Calu3 (cell line): ENCODE measurements at regions not wholly inside any gene's neighbourhood (a gene's known extent, or its start where the extent isn't known, plus 50 kb on each side); places are given as distances from the start of the nearest gene placed in this dataset.

ENCODE experiments used
- BruUV-seq: library from RNA; stranded (reverse); fragments of 400-500 nt; replicated peaks from 2 replicates; lab custom pipeline; 2021; lab: Mats Ljungman, UMichigan
- CTCF ChIA-PET: fragments of 300-600 bp; sonication (Branson Sonifier 250); formaldehyde crosslinking; loops from one replicate; lab custom pipeline; 2022; ENCODE audit warnings: antibody characterized with exemption; lab: Charles Lee
- DNase-seq: peaks from one replicate; pipeline ENCODE4 v3.0.0; 2022
- H3K27ac Mint-ChIP-seq: one replicate; pipeline ENCODE4 v1.8.0; 2022; ENCODE audit warnings: mixed read lengths; ENCODE audit not compliant: unreplicated experiment
- H3K27me3 Mint-ChIP-seq: one replicate; pipeline ENCODE4 v1.8.0; 2022; ENCODE audit warnings: mixed read lengths; ENCODE audit not compliant: unreplicated experiment
- H3K36me3 Mint-ChIP-seq: one replicate; pipeline ENCODE4 v1.8.0; 2022; ENCODE audit warnings: mild to moderate bottlenecking, moderate library complexity, mixed read lengths; ENCODE audit not compliant: insufficient read depth, unreplicated experiment
- H3K4me1 Mint-ChIP-seq: one replicate; pipeline ENCODE4 v1.8.0; 2022; ENCODE audit warnings: mild to moderate bottlenecking, low read depth, mixed read lengths; ENCODE audit not compliant: unreplicated experiment
- H3K4me3 Mint-ChIP-seq: one replicate; pipeline ENCODE4 v1.8.0; 2022; ENCODE audit warnings: mild to moderate bottlenecking, low read depth, moderate library complexity, mixed read lengths; ENCODE audit not compliant: unreplicated experiment
- H3K9me3 Mint-ChIP-seq: one replicate; pipeline ENCODE4 v1.8.0; 2022; ENCODE audit warnings: low read depth, mixed read lengths; ENCODE audit not compliant: unreplicated experiment
- intact Hi-C: fragments of 100-400 bp; cut with micrococcal nuclease; formaldehyde crosslinking; loops from one replicate; pipeline ENCODE4 v1.10.0; 2022; ENCODE audit not compliant: unreplicated experiment
- TF ChIP-seq, protein P1 (sequence below): fragments of 200-600 bp; IDR thresholded peaks from one replicate; pipeline ENCODE4 v1.8.0; 2022; ENCODE audit warnings: antibody characterized with exemption; ENCODE audit not compliant: unreplicated experiment

DNA sequence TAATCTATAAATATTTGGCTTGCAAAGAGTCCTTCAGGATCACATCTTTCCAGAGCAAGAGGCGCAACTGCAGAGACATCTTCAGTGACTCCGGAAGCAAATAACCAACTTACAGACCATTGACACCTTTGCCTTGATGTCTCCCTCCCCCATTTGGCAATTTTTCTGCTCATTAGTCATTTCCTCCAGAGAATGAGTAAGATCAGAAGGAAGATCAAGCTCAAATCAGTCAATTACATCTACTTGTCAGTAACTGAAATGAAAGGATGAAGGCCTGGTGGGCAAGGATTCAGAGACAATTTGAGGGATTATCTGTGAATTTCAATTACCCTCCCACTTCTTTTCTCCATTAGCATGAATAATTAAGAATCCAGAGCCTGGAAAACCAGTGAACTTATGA, 665.6 kb upstream of the CPEB2 start:
- BruUV-seq = no TSS peak

DNA sequence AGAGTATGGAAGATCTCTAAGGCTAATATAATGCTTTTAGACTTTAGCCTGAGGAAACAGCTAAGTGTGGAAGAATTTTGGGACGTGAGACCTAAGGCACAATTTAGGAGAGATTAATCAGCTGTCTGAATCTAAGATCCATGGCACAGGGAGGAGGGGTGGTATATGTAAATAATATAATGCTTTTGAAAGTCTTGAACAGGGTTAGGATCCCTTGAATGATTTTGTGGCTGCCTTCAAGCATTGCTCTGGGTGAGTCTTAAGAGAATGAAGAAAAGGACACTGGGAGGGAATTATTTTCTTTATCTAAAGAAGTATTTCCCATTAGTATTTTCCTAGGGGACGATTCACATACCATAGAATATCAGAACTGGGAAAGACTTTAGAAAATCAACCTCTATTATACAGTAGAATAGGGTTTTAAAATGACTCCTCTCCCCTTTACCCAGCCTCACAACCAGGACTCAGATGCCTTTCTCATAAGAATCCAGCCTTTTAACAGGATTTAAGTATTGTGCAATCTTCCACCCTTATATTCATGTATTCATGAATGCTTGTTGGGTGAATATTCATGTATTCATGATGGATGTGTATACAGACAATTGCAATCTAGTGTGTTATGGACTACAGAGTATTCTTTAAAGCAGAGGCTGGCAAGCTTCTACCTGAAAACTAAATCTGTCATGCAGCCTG, 664.2 kb upstream of the CPEB2 start:
- TF ChIP-seq, protein P1, sequence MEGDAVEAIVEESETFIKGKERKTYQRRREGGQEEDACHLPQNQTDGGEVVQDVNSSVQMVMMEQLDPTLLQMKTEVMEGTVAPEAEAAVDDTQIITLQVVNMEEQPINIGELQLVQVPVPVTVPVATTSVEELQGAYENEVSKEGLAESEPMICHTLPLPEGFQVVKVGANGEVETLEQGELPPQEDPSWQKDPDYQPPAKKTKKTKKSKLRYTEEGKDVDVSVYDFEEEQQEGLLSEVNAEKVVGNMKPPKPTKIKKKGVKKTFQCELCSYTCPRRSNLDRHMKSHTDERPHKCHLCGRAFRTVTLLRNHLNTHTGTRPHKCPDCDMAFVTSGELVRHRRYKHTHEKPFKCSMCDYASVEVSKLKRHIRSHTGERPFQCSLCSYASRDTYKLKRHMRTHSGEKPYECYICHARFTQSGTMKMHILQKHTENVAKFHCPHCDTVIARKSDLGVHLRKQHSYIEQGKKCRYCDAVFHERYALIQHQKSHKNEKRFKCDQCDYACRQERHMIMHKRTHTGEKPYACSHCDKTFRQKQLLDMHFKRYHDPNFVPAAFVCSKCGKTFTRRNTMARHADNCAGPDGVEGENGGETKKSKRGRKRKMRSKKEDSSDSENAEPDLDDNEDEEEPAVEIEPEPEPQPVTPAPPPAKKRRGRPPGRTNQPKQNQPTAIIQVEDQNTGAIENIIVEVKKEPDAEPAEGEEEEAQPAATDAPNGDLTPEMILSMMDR = no peak
- intact Hi-C loops = no loop called here
- no TSS peak for BruUV-seq
- no peak for DNase-seq
- Mint-ChIP-seq H3K4me3 (no peak overlapping the region), H3K36me3 (no peaks in the 10 kb centered on the region), H3K27me3 (no peaks in the 10 kb centered on the region), H3K27ac (no peak overlapping the region), H3K4me1 (no peaks in the 10 kb centered on the region), H3K9me3 (no peaks in the 10 kb centered on the region)
- CTCF ChIA-PET = interaction anchor here (1.0 kb wide), 1 partner anchor 36 kb away, joined by 3 read pairs; no protein-coding TSS in a partner anchor

More for the DNA sequence above, 665.6 kb upstream of the CPEB2 start:
- CTCF ChIA-PET = interaction anchor here (0.5 kb wide), 1 partner anchor 1503 kb away, joined by 3 read pairs; no protein-coding TSS in a partner anchor
- H3K27ac Mint-ChIP-seq = no peak overlapping the region
- no peak for DNase-seq
- H3K27me3 Mint-ChIP-seq = no peaks in the 10 kb centered on the region
- no peaks in the 10 kb centered on the region for H3K9me3 Mint-ChIP-seq
- no peaks in the 10 kb centered on the region for H3K36me3 Mint-ChIP-seq
- TF ChIP-seq, protein P1 = no peak
- no peak overlapping the region for H3K4me3 Mint-ChIP-seq
- no peaks in the 10 kb centered on the region for H3K4me1 Mint-ChIP-seq
- intact Hi-C loops = no loop called here

DNA sequence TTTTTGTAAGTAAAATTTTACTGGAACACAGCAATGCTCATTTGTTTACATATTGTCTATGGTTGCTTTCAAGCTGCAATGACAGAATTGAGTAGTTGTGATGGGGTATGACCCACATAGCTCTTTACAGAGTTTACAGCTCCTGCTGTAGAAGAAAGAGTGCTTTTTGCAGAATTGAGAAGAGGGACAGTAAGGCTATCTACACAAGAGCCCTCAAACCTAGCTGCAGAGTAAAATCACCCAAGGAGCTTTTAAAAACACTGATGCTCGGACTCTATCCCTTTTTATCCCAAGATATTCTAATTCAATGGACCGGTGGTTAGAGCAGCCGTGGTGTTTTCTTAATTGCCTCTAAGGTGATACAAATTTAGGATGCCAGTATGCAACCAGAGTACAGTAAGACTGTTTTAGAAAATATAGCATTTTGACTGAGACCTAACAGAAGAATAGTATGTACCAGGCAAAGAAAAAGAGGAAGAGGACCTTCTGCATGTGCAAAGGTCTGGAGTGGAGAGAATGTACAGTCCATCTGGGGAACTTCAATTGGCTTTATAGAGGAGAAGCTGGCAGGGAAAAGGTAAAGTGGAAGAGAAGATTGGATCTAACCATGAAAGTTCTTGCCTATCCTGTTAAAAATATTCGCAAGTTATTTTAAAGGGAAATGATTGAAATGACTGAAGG, 663.6 kb upstream of the CPEB2 start:
- H3K27me3 Mint-ChIP-seq = no peaks in the 10 kb centered on the region
- no peaks in the 10 kb centered on the region for H3K9me3 Mint-ChIP-seq
- no TSS peak for BruUV-seq
- no peak for DNase-seq
- H3K4me3 Mint-ChIP-seq = no peak overlapping the region
- TF ChIP-seq, protein P1 = no peak
- intact Hi-C loops = no loop called here
- H3K27ac Mint-ChIP-seq = no peak overlapping the region
- CTCF ChIA-PET = no interaction called here
- no peaks in the 10 kb centered on the region for H3K36me3 Mint-ChIP-seq
- no peaks in the 10 kb centered on the region for H3K4me1 Mint-ChIP-seq

DNA sequence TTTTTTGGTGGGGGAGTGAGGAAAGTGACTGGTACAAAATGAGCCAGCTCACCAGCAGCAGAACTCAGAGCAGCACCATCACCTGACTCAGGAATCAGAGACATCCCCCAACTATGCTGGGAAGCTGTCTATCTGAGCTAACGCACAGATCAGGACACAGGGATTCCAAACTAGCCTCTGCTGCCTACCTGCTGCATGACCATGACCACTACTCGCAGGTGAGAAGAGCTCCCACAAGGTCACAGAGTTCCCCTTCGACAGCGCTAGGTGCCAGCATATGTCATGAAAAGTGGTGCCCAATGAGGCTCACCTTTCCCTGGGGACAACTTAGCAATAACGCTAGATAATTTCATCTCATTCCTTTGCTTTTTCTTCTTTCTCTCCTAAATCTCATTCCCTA, 662.6 kb upstream of the CPEB2 start:
- intact Hi-C loops = no loop called here
- BruUV-seq = no TSS peak

More for the DNA sequence above, 662.6 kb upstream of the CPEB2 start:
- TF ChIP-seq, protein P1 = no peak
- CTCF ChIA-PET = no interaction called here
- no peaks in the 10 kb centered on the region for H3K27me3 Mint-ChIP-seq
- no peaks in the 10 kb centered on the region for H3K36me3 Mint-ChIP-seq
- no peaks in the 10 kb centered on the region for H3K4me1 Mint-ChIP-seq
- no peak overlapping the region for H3K4me3 Mint-ChIP-seq
- H3K9me3 Mint-ChIP-seq = no peaks in the 10 kb centered on the region
- H3K27ac Mint-ChIP-seq = no peak overlapping the region
- DNase-seq = no peak
